NCI-H1417 (cell line): ENCODE measurements at regions not wholly inside any gene's neighbourhood (a gene's known extent, or its start where the extent isn't known, plus 50 kb on each side); places are given as distances from the start of the nearest gene placed in this dataset.
"Not testable (repeated sequence)": the region's sequence is repeated elsewhere in the genome, so short reads cannot be mapped to it uniquely, and the experiment has no call there.

Experiments
- DNase-seq, 3 experiments: peaks; one replicate each; lab custom pipeline; 2025; lab: John Stamatoyannopoulos, UW

DNA sequence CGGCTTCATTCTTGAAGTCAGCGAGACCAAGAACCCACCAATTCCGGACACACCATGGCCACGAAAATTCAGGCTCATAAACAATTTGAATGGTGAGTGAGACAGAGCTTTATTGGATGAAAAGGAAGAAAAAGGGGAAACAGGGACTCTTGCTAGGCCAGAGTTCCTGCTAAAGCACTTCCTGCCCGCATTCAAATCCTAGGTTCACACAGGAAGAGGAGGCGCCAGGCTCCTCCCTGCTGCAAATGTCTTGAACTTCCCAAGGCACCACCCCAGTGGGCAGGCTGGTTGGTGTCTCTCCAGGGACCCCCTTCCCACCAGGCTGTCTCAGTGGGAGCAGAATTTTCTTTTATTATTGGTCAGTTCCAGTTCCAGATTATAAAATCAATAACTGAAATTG, 121.2 kb downstream of the FSCB start:
- no peak for DNase-seq

DNA sequence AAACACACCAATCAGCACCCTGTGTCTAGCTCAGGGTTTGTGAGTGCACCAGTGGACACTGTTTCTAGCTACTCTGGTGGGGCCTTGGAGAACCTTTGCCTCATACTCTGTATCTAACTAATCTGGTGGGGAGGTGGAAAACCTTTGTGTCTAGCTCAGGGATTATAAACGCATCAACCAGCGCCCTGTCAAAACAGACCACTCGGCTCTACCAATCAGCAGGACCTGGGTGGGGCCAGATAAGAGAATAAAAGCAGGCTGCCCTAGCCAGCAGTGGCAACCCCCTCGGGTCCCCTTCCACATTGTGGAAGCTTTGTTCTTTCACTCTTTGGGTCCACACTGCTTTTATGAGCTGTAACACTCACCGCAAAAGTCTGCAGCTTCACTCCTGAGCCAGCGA, 121.8 kb downstream of the FSCB start:
- not testable (repeated sequence) for DNase-seq

DNA sequence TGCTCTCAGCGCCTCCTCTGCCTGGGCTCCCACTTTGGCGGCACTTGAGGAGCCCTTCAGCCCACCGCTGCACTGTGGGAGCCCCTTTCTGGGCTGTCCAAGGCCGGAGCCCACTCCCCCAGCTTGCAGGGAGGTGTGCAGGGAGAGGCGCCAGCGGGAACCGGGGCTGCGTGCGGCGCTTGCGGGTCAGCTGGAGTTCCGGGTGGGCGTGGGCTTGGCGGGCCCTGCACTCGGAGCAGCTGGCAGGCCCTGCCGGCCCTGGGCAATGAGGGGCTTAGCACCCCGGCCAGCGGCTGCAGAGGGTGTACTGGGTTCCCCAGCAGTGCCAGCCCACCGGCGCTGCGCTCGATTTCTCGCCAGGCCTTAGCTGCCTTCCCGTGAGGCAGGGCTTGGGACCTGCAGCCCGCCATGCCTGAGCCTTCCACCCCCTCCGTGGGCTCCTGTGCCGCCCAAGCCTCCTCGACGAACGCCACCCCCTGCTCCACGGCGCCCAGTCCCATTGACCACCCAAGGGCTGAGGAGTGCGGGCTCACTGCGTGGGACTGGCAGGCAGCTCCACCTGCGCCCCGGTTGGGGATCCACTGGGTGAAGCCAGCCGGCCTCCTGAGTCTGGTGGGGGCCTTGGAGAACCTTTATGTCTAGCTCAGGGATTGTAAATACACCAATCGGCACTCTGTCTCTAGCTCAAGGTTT, 122.3 kb downstream of the FSCB start:
- DNase-seq = not testable (repeated sequence)

DNA sequence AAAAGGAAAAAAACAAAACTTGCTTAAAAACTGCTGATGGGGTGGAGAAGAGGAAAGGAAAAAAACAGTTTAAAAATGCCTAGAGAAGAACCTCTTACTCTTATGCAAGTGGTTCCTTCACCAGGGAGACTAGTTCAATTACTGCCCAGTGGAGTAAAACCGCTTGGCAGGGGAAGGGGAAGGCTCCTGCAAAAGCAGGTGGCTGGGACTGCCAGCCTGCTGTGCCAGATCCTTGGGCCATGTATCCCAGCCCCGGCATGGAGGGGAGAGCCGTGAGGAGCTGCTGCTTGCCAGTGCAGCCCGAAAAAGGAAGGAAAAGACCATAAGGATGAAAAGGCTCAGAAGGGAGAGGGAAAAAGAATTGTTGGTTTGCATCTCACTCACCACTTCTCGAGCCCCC, 123.0 kb downstream of the FSCB start:
- DNase-seq = no peak

DNA sequence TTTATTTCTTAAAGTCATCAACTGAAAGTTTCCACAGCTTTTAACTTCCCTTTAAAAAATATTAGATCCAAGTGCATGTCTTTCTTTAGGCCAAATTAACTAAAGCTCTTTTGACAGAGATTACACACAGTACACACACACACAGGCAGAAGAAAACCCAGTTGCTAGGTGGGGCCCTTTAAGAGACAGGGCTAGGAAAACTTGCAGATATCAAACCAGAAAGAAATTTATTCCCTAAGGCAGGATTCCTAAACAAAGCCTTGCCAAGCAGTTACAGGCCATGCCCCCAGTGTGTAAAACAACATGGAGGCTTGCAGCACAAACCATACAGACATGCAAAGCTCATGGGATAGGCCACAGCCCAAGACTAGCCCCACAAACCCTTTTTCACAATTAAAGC, 123.4 kb downstream of the FSCB start:
- DNase-seq = no peak

DNA sequence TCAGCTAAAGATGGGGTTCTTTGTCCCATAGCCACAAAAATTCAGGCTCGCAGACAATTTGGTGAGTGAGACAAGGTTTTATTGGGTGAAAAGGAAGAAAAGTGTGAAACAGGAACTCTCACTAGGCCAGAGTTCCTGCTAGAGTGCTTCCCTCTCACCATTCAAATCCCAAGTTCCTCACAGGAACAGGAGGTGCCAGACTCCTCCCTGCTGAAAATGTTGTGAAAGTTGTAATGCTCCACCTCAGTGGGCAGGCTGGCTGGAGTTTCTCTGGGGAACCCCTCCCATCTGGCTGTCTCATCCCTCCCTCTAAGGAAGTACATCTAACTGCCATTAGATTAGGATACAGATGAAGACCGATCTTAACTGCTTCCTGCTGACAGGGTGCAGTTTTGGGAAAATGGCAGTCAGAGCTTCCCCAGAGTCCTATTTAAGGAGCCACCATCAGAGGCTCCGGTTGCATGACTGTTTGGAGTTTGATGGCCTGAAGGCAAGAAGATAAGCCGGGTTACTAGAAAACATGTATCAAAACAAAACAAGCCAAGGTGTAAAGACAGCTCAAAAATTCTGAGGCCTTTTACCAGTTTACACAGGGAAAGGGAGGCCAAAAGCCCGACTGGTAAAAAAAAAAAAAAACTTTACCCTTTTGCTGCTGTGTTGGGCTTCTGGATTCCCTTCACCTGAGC, 127.6 kb downstream of the FSCB start:
- no peak for DNase-seq

DNA sequence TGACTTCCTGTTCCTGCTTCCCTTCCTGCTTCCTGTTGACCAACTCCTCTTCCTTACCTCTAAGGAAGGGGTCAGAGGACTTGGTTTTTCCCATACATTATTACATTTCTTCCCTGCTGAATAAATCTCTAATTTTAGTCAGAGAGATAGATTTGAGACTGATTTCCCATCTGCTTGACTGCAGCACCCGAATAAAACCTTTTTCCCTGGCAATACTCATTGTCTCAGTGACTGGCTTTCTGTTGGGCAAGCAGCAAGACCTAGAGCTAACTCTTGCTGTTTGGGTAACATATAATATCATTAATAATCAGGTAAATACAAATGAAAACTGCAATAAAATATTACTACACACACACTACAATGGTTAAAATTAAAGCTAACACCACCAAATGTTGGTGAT, 132.2 kb downstream of the FSCB start:
- DNase-seq = no peak

DNA sequence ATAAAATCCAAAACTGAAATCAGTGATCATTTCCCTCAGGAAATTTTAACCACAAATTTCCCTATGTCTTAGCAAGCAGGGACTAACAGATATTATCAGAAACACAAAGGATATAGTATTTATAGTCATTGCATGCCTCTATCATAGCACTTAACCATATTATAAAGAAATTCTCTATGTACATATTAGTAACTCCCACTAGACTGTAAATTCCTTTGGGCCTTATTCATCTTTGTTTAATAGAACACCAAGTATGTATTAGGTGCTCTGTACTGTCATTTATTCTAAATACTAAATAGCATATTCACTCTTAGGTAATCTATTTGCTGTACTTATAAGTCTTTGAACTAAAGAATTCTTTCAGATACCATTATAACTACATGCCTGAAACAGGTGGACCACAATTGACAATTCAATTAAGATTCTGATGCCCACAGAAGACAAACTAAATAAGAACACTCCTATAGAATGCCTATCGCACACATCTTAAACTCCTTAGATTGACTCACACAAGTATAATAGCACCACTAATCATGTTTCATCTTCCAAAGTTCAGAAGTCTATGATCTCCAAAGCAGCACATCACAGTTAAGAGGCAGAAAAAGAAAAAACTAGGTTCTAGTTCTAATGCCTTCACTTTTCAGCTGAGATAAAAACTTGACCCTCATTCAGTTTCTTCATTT, 134.1 kb downstream of the FSCB start:
- no peak for DNase-seq

DNA sequence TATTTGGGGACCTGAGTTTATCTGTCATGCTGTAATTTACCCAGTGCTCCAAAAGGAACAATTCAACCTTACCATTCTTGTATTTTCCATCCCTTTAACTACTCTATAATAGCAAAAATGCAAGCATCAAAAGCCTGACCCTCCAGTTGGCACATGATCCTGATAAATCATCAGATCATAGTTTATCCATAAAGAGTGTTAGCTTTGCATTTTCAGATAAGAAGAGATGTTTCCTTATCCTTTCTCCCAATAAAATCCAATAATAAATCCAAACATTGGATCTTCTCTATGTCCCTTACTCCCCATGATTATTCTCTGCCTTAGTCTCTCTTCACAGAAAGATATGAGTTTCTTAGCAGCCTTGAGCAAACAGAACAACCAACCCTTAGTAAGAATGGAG, 134.9 kb downstream of the FSCB start:
- DNase-seq = no peak

DNA sequence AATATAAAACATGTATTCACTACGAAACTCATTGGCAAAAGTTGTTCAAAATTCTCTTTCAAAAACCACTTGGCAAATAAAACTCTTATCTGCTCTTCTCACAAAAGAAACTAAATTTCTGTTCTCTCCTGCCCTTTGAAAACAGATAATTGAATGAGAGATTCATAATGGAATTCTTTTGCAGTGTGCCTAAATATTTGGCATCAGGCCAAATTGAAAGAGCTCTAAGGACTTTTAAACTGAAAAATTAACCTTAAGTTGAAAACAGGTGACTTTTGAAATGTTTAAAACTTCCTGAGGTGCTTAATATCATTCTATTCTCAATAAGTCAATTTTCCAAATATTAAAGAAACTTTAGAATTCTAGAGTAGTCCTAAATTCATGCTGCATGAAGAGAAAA, 136.4 kb downstream of the FSCB start:
- peak in 1 of 3 experiments; percentile 28 for DNase-seq

DNA sequence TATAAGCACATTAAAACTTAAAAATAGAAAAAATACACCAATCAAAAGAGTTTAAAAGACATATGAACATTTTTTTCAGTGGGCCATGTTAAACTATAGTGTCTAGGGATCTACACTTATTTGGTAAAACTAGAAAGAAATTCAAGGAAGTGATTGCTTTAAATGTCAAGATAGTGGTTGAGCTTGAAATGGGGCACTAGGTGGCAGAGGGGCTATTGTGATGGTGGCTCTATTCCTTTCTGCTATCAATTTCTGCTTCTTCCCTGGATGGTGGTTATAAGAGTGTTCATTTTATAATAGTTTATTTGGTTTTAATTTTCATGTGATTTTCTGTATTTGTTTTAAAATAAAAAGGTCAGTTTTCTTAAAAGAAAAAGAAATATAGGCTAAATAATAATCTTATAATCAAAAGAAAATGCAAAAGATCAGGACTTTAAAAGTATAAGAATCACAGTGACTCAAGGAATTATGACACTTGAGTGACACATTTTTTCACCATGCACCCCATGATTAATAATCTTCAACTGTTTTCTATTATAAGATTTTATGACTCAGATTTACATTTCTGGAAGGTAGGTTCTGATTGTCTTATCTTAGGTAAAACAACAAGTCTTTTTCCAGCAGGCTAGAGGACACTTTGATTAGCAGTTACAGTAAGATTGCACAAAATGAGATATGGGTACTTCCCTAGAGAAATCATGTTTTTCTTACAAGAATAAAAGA, 137.5 kb downstream of the FSCB start:
- peak in 2 of 3 experiments; percentile 7 to 48 for DNase-seq

DNA sequence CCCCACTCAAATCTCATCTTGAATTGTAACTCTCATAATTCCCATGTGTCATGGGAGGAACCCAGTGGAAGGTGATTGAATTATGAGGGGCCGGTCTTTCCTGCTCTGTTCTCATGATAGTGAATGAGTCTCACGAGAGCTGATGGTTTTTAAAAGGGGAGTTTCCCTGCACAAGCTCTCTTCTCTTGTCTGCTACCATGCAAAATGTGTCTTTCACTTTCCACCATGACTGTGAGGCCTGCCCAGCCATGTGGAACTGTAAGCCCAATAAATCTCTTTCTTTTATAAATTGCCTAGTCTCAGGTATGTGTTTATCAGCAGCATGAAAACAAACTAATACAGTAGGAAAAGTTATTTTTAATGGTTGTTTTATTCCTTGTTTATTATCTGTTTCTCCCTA, 146.0 kb downstream of the FSCB start:
- no peak for DNase-seq

DNA sequence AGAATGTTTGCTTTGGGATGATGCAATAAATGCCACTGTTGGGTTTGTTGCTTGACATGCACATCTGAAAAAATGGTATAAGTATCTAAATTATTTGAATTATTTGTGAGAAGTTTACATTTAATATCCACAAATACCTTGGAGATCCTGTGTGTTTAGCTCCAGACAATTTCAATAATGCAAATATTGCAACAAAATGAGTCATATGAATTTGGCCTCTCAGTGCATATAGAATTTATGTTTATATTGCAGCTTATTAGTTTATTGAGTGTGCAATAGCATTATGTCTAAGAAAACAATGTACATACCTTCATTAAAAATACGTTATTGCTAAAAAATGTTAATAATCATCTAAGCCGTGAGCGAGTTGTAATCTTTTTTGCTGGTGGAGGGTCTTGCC, 153.3 kb downstream of the FSCB start:
- DNase-seq = no peak

DNA sequence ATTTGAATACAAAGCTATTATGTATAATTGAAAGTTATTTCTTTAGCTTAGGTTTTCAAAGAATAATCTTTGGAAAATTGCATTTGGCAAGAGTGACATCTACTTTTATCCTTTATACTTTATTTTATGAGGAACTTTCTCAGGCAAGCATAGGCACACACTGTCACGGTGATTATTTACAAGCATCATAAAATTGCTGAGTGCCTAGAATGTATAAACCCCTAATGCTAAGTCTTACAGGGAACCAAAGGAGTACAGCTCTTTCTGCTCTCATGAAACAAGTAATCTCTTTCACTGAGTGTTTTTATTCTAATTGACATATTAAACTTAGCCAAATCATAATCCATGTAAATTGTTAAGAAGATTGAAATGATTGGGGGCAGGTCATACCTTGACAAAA, 154.9 kb downstream of the FSCB start:
- DNase-seq = no peak

DNA sequence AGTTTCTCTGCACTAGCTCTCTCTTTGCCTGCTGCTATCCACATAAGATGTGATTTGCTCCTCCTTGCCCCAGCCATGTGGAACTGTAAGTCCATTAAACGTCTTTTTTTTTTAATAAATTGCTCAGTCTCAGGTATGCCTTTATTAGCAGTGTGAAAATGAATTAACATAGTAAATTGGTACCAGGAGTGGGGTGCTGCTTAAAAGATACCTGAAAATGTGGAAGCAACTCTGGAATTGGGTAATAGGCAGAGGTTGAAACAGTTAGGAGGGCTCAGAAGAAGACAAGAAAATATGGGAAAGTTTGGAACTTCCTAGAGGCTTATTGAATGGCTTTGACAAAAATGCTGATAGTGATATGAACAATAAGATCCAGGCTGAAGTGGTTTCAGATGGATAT, 159.8 kb downstream of the FSCB start:
- DNase-seq = no peak

DNA sequence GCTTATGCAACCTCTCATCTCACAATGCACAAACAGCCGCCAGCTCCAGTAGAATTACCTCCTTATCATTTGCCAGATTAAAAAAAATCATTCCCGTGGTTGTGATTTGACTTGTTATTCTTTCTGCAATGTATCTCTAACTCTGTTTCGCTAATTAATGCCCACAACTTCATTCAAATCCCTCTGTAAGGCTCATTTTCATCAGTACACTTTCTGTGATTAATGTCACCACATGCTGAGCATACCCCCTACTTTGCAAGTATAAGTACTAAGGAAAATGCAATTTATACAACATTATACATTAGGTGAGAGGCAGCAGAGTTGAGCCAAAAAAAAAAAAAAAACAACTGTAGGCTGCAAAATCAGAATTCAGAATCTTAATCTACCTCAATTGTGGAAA, 166.0 kb downstream of the FSCB start:
- DNase-seq = peak in 2 of 3 experiments; percentile 58 to 89

DNA sequence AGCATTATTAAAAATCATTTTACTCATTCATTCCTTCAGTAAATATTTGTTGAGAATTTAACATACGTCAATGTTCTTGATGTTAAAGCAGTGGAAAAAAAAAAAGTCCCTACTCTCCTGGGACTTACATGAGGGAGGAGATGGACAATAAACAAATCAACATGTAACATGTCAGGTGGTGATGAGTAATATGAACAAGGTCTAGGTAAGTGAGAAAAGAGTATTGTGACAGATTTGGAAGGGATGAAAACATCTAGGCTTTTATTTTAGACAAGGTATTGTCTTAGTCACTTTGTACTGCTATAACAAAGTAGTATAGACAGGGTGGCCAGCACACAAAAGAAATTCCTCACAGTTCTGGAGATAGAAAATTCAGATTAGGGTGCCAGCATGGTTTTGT, 167.2 kb downstream of the FSCB start:
- no peak for DNase-seq

DNA sequence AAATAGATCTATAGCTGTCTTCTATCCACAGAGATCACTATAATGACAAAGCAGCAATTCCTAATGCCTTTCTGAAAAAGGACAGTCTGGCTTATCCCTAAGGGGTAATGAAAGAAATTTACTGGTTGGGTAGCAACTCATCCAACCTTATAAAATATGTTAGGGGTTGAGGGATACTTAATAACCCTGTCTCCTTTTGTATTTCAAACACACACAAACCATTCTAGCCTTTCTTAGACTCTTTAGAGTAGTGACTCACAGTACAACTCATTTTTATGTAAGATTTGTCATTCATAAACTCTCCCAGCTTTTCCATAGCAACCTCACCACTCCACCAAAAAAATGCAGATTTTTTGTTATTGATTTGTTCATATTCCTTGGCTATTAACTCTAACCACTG, 167.9 kb downstream of the FSCB start:
- no peak for DNase-seq

DNA sequence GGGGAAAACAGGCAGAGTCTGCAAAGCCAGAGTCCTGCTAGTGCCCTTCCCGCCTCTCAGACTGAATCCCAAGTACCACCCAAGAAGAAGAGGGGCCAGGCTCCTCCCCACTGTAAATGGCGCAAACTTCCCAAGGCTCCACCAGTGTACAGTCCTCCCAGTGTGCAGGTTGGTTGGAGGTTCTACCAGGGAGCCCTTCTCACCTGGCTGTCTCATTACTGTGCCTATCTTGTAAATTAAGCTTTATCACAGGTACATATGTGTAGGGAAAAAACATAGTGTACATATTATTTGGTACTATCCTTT, 189.7 kb downstream of the FSCB start:
- no peak for DNase-seq

DNA sequence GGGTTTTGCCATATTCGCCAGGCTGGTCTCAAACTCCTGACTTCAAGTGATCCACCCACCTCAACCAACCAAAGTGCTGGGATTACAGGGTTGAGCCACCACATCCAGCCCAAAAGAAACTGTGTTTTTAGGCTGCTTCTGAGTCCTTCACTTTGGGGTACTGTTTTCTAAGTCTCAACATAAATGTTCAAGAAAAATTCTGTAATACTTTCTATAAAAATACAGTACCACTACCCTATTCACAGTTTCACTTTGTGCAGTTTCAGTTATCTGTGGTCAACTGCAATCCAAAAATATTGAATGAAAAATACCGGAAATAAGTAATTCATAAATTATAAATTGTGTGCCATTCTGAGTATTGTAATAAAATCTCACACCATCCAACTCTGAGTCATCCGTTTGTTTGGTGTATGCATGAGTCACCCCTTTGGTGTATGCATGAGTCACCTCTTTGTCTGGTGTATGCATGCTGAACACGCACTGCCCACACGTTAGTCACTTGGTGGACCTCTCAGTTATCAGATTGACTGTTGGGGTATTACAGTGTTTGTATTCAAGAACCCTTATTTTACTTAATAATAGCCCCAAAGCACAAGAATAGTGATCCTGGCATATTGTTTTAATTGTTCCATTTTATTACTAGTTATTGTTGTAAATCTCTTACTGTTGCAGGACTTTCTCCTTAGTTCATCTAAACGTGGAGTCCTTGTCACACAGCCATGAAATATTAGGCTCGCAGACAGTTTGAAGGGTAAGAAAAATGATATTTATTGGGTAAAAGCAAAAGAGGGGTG, 190.2 kb downstream of the FSCB start:
- peak in 2 of 3 experiments; percentile 31 to 58 for DNase-seq

DNA sequence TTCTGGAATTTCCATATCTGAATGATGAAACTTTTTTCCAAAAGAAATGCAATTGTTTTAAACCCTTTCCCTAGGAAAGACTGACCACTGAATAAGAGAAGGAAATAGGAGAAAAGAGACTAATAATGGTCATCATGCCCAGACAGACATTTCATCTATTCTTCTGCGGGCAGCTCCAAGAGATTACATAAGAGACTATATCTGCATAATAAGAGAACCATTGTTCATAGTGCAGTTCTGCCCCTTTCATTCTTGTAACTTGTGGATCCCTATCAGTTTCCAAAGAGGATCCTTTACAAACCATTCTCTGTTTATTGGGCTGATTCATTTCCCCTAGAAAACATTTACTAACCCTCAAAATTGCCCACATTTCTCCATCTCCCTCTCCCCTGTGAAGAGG, 197.8 kb downstream of the FSCB start:
- no peak for DNase-seq

DNA sequence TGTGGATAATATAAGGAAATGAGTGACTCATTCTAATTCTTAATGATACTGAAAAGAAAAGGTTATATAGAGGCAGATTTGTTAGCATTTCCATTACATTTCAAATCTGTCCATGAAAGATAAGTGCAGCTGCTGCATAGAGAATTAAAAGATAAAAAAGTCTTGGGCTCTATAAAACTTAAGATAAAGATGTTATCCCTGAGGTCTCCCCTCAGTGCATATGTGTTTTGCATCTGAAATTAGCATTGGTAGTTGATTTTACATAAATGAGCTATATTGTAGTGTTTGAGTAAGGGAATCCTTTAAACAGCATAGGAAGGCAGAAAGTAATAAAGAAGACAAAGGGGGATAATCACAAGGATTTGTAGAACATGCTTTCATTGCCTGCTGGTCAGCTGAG, 206.2 kb downstream of the FSCB start:
- peak in 2 of 3 experiments; percentile 38 to 88 for DNase-seq
